H4 (cell line): ENCODE measurements at regions not wholly inside any gene's neighbourhood (a gene's known extent, or its start where the extent isn't known, plus 50 kb on each side); places are given as distances from the start of the nearest gene placed in this dataset.

Source experiments
- DNase-seq: peaks from one replicate; pipeline ENCODE4 v3.0.0-alpha.2; 2015; ENCODE audit warnings: low spot score

- DNase-seq: no peak
Observed at GRCh38 chr18:42394238-42394637, 439.2 kb downstream of the PIK3C3 start.

- no peak for DNase-seq
Observed at GRCh38 chr18:42401131-42401673, 446.2 kb downstream of the PIK3C3 start.

GRCh38 chr18:42404151-42404550, 449.1 kb downstream of the PIK3C3 start:
- DNase-seq: no peak

- DNase-seq: no peak
Observed at GRCh38 chr18:42409005-42409404, 454.0 kb downstream of the PIK3C3 start.

DNA sequence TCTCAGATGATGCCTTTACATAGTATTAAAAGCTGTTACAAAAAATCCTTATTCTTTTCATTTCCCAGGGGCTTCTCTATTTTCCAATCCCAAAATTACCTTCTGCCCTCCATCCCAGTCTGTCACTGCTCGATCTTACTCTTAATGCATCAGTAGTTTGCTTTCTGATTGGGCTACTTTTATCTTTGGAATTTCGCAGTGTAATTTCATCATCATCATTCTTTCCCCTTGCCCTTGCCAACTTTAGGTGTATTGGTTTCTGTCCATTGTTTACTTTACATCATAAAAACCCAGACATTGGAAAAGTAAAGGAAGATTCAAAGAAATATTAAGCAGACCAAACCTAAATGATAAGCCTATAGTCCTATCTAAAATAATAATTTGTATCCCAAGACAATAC, 457.2 kb downstream of the PIK3C3 start:
- no peak for DNase-seq

GRCh38 chr18:42412896-42413295, 457.9 kb downstream of the PIK3C3 start:
- no peak for DNase-seq

DNA sequence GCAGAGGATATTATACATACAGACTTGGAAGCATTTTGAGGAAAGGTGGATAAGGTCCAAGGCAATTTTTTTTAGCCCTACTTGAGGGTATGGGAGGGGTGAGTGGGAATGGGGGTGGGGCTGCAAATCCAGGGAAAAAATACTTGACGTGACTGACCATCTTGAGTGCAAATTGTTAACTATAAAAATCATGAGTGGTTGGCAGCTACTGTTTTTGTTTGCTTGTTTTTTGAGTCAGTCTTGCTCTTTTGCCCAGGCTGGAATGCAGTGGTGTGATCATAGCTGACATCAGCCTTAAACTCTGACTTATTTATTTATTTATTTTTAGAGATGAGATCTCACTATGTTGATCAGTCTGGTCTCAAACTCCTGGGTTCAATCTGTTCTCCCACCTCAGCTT, 458.8 kb downstream of the PIK3C3 start:
- DNase-seq: no peak

GRCh38 chr18:42414756-42415454, 459.9 kb downstream of the PIK3C3 start:
- DNase-seq: peak; percentile 23

DNA sequence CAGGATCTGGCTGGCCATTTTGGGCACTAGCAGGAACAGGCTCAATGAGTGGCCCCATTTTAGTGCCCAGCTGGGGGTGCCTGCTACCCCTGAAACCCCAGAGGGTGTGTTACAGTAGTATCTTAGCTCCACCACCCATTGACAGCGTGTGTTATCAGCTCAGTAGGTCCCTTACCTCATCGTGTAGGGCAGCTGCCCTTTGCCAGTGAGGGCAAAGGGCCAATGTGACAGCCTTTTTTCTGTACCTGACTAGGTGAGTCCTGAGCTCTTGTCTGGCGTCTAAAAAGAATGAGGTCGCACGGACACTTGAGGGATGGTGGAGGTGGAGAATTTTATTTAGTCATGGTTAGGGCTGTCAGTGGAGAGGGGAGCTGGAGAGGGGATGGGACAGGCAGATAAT, 462.2 kb downstream of the PIK3C3 start:
- DNase-seq: no peak

- DNase-seq: no peak
Observed at GRCh38 chr18:42418121-42418520, 463.1 kb downstream of the PIK3C3 start.

DNA sequence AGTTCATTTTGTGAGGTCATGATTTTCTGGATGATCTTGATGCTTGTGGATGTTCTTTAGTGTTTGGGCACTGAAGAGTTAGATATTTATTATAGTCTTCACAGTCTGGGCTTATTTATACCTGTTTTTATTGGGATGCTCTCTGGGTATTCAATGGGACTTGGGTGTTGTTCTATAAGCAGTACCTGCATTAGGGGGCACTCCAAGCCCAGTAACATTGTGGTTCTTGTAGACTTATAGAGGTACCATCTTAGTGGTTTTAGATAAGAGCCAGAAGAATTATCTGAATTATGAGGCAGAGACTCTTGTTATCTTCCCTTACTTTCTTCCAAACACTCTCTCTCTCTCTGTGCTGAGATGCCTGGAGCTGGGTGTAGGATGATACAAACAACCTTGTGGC, 470.0 kb downstream of the PIK3C3 start:
- DNase-seq: no peak

- DNase-seq: no peak
Observed at GRCh38 chr18:42426496-42427015, 471.5 kb downstream of the PIK3C3 start.

DNA sequence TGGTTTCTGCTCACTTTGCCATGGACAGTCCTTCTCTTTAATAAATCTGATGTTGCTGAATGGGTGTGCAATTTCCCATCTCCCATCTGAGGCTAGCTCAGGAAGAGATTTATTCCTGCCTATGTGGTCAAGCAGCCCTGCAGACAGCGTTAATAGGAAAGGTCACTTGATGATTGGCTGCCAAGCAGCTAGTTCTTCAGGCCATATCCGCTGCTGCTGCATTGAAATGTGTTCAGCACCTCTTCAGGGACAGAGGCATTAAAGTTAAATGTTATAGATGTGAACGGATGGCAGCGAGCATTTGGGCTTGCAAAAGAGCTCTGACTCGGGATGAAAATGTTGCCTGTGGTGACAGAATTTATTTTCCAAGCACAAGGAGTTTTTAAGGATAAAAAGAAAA, 474.2 kb downstream of the PIK3C3 start:
- DNase-seq: no peak

DNA sequence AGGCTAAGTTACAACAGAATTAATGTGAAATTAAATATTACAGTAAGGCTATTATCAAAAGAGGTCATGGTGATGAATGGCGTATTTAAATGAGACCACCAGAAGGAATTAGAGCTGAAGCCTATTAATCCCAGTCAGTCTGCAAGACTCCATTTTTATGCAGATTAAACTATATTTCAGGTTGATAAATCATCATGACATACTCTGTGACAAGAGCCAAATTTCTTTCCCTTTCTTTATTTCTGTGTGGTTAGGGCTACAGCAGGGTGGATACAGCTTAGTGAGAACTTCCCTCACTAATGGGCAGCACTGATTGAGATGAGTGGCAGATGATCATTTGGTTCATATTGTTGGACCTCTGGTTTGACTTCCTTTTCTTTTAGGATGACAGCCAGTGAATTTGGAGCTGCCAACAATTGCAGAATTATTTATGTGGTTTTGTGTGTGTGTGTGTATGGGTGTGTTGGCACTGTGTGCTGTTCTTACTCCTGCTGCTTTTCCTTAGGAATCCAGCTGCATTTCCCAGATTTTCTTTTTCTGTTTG, 481.3 kb downstream of the PIK3C3 start:
- no peak for DNase-seq

GRCh38 chr18:42437001-42437400, 482.0 kb downstream of the PIK3C3 start:
- no peak for DNase-seq

GRCh38 chr18:42437646-42438045, 482.6 kb downstream of the PIK3C3 start:
- peak; percentile 26 for DNase-seq

GRCh38 chr18:42442656-42443055, 487.6 kb downstream of the PIK3C3 start:
- DNase-seq: no peak

DNA sequence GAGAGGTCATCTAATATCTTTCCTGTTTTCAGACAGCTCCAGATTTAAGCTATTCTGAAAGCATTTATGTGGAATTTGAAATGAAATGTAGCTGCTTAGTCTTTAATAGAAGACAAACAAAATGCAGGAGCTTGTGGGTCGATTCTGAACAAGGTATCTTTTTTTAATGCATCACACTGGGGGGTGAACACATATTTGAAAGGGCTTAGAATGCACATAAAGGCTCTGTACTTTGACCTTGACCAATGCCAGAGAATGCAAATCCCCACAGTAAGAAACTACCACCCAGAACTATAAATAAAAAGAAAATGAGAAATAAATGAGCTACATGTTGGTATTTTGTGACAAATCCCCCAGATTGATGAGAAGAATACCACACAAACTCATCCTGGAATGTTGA, 489.3 kb downstream of the PIK3C3 start:
- DNase-seq: no peak

- DNase-seq: no peak
Observed at GRCh38 chr18:42445359-42445758, 490.3 kb downstream of the PIK3C3 start.

DNA sequence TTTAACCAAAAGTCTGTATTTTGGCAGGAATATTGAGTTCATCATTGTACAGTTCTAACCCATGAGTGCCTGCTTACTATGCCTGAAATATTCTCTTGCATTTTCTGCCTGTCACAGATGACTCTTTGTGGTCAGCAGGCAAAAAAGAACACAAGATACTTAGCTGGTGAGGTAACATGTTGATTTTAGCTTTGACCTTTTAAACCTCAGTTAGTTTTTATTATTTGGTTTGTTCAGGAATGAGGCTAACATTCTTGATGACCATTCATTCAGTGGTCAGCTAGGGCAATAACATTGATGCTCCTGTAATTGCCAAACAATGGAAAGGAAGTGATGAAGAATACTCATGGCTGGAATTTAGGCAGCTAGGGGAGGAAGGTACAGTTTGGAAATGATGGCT, 491.2 kb downstream of the PIK3C3 start:
- peak; percentile 8 for DNase-seq

DNA sequence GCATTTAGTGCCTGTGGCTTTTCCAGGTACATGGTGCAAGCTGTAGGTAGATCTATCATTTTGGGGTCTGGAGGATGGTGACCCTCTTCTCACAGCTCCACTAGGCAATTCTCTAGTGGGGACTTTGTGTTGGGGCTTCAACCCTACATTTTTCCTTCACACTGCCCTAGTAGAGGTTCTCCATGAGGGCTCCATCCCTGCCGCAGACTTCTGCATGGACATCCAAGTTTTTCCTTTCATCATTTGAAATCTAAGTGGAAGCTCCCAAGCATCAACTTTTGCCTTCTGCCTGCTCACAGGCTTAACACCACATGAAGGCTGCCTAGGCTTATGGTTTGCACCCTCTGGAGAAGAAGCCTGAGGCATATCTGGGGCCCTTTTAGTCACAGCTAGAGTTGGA, 492.7 kb downstream of the PIK3C3 start:
- no peak for DNase-seq

GRCh38 chr18:42458226-42458625, 503.2 kb downstream of the PIK3C3 start:
- DNase-seq: no peak

DNA sequence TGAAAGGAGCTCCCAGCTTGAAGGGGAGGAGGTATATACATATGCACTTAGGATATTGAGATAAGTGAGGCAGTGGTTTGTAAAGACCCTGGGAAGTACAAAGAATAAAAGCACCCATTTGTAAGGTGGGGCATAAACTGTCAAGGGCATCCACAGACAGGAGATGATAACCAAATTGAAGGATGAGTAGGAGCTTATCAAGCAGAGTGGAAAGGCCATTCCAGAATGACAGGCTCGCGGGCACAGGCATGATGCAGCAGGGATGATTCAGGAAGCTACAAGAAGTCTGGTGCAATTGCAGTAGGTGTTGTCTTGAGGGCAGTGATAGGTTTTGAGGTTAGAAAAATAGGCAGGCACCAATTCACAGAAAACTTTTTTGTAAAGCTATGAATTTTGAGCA, 504.8 kb downstream of the PIK3C3 start:
- no peak for DNase-seq
